Lung (tissue), 11 donors: ENCODE measurements at regions not wholly inside any gene's neighbourhood (a gene's known extent, or its start where the extent isn't known, plus 50 kb on each side); places are given as distances from the start of the nearest gene placed in this dataset.

Source experiments
- ATAC-seq: fragments of 200-7000 bp; cut with Tn5 transposase; one replicate; pipeline ENCODE4 v1.9.1; 2020; ENCODE audit warnings: moderate number of reproducible peaks; ENCODE audit not compliant: insufficient read depth, low FRiP score
- DNase-seq, 3 donors: peaks; one replicate each; pipeline ENCODE4 v3.0.0-alpha.2; 2013 to 2017
- H3K27ac ChIP-seq, 2 donors: one replicate each; pipeline ENCODE4 v1.5.1; 2013; ENCODE audit warnings: mild to moderate bottlenecking in 2 of 2, moderate library complexity in 2 of 2, control low read depth in 1 of 2, inconsistent platforms in 1 of 2, low read depth in 1 of 2, low read length in 1 of 2
- H3K27me3 ChIP-seq, 3 donors: one replicate each; pipeline ENCODE4 v1.5.1; 2013; ENCODE audit warnings: low read length in 2 of 3; ENCODE audit not compliant: control insufficient read depth in 3 of 3, insufficient read depth in 3 of 3
- H3K36me3 ChIP-seq, 4 donors: one replicate each; pipeline ENCODE4 v1.5.1; 2013; ENCODE audit warnings: low read length in 4 of 4, mild to moderate bottlenecking in 1 of 4, moderate library complexity in 1 of 4; ENCODE audit not compliant: control insufficient read depth in 4 of 4, insufficient read depth in 4 of 4
- H3K4me1 ChIP-seq, 5 donors: one replicate each; pipeline ENCODE4 v1.5.1; 2013; ENCODE audit warnings: low read length in 5 of 5, mild to moderate bottlenecking in 2 of 5, moderate library complexity in 1 of 5; ENCODE audit not compliant: control insufficient read depth in 5 of 5, insufficient read depth in 5 of 5
- H3K4me3 ChIP-seq: one replicate; pipeline ENCODE4 v1.5.1; 2013; ENCODE audit warnings: mild to moderate bottlenecking, control low read depth, moderate library complexity
- H3K9ac ChIP-seq, 2 donors: one replicate each; pipeline ENCODE4 v1.5.1; 2013; ENCODE audit warnings: low read length in 2 of 2, control low read depth in 1 of 2; ENCODE audit not compliant: insufficient read depth in 1 of 2
- H3K9me3 ChIP-seq, 4 donors: one replicate each; pipeline ENCODE4 v1.5.1; 2013; ENCODE audit warnings: low read length in 3 of 4, mild to moderate bottlenecking in 1 of 4, moderate library complexity in 1 of 4; ENCODE audit not compliant: control insufficient read depth in 4 of 4, insufficient read depth in 3 of 4
- WGBS, 2 donors: extraction: QIAGEN DNeasy Blood & Tissue Kit; methylation state at CpG; one replicate each; pipeline ENCODE4 v1.1.7; 2013; 5-methylcytosine and 5-hydroxymethylcytosine counted together
- TF ChIP-seq, protein P1 (sequence below): IDR thresholded peaks from 2 replicates; pipeline ENCODE4 v1.5.1; 2012; ENCODE audit warnings: mild to moderate bottlenecking; ENCODE audit errors: control extremely low read depth, extremely low read depth
- donor health status: control.
- donor health status: control.
- donor health status: Bipolar disorder and iron deficiency.
- donor health status: healthy.
- donor health status: DM: yes; HTN: yes; CAD: no.

DNA sequence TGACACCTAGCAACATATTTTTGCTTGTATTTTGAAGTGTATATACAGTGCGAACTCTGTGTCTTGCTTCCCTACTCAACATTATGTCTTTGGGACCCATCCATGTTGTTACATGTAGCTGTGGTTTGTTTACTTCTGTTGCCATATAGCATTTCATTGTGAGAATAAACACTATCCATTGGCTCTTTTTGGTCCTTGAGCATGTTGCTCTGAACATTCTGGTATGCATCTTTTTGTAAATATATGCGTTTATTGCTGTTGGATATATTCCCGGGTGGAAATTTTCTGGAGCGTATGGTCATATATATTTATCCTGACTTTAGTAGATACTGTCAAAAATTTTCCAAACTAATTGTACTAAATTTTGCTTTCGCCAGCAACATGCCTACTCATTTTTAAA lies 222.5 kb upstream of the SPTLC3 start:
- TF ChIP-seq, protein P1, sequence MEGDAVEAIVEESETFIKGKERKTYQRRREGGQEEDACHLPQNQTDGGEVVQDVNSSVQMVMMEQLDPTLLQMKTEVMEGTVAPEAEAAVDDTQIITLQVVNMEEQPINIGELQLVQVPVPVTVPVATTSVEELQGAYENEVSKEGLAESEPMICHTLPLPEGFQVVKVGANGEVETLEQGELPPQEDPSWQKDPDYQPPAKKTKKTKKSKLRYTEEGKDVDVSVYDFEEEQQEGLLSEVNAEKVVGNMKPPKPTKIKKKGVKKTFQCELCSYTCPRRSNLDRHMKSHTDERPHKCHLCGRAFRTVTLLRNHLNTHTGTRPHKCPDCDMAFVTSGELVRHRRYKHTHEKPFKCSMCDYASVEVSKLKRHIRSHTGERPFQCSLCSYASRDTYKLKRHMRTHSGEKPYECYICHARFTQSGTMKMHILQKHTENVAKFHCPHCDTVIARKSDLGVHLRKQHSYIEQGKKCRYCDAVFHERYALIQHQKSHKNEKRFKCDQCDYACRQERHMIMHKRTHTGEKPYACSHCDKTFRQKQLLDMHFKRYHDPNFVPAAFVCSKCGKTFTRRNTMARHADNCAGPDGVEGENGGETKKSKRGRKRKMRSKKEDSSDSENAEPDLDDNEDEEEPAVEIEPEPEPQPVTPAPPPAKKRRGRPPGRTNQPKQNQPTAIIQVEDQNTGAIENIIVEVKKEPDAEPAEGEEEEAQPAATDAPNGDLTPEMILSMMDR = no peak
- H3K4me3 ChIP-seq = no peak overlapping the region
- 84 to 89% methylated on average over 5 of the region's 5 CpGs for WGBS, 2 donors
- no peaks in the 10 kb centered on the region for H3K4me1 ChIP-seq
- no peak overlapping the region for H3K9ac ChIP-seq
- H3K36me3 ChIP-seq = no peaks in the 10 kb centered on the region
- no peak overlapping the region for H3K27ac ChIP-seq
- no peak for ATAC-seq
- peaks cover 0 to 2% (median 0%) of the 10 kb centered on the region in 4 donors for H3K9me3 ChIP-seq
- H3K27me3 ChIP-seq = no peaks in the 10 kb centered on the region
- DNase-seq = peak in 1 of 3 donors; percentile 6

DNA sequence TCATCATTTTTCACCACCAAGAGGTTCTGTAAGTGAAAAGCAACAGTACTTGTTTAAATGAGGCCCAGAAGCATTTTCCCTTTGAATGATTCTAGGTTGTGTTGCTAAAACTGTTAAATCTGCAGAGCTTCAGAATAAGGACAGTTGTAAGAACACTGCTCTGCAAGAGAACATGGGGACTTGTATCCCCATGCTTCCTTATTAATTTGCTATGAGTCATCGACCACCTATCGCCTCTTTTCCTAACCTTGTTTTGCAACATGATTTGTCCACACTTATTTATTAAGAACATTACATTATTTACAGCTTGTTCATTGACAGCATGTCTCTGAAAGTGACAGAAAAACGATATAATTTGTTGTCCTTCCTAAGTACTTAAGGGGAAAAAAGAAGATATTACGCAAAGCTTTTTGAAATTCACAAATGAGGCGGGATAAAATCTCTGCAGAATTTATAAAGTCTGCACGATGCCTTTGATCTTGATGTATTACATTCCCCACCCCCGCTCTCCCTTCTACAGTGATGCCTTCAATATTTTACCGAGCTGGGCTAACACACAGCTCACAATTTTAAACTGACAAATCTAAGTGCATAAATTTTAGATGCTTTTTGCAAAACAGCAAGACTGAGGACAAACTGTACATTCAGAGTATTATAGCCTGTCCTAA lies 220.0 kb upstream of the SPTLC3 start:
- Histone ChIP-seq H3K36me3 (no peaks in the 10 kb centered on the region), H3K4me1 (no peaks in the 10 kb centered on the region), H3K9me3 (peaks cover 0 to 2% (median 0%) of the 10 kb centered on the region in 4 donors), H3K27ac (no peak overlapping the region), H3K4me3 (no peak overlapping the region), H3K27me3 (no peaks in the 10 kb centered on the region), H3K9ac (no peak overlapping the region)
- TF ChIP-seq, protein P1 = no peak
- DNase-seq (no peak), ATAC-seq (no peak)
- WGBS, 2 donors = 73 to 77% methylated on average over 8 of the region's 8 CpGs

DNA sequence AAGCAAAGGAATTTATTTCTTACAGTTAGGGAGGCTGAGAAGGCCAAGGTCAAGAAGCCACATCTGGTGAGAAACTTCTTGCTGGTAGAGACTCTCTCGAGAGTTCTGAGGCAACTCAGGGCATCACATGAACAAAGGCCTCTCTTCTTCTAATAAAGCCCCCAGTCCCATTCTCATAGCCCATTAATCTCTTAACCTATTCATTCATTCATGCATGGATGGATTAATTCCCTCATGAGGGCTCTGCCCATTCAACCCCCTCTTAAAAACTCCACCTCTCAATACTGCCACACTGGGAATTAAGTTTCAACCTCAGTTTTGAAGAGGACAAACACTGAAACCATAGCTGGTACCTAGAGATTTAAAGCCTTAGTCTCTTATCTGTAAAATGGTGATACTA lies 217.9 kb upstream of the SPTLC3 start:
- WGBS, 2 donors = 79 to 85% methylated on average over 1 of the region's 1 CpG
- DNase-seq = no peak
- Histone ChIP-seq H3K27me3 (no peaks in the 10 kb centered on the region), H3K9ac (no peak overlapping the region), H3K36me3 (no peaks in the 10 kb centered on the region), H3K4me3 (no peak overlapping the region), H3K9me3 (peaks cover 0 to 2% (median 0%) of the 10 kb centered on the region in 4 donors), H3K4me1 (no peaks in the 10 kb centered on the region), H3K27ac (no peak overlapping the region)
- ATAC-seq = no peak
- TF ChIP-seq, protein P1 = no peak

DNA sequence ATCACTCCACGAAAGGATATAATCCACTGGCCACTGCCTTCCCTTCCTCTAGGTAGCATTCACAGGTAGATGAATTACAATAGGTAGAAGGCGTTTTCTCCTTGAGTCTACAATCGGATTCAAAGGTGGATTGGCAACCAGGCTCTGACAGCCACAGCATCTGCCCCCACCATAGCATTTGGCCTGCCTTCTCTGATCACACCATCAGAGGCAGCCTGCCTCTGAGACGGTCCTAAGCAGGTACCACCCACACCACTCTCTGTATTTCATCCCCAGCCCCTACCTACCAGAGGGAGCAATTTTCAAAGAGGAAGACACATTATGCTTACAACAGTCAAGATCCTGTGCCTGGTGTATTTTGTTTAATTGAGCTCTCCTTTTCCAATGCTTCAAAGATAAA lies 210.5 kb upstream of the SPTLC3 start:
- no peaks in the 10 kb centered on the region for H3K36me3 ChIP-seq
- H3K27me3 ChIP-seq = no peaks in the 10 kb centered on the region
- WGBS, 2 donors = 53 to 55% methylated on average over 4 of the region's 4 CpGs
- no peak overlapping the region for H3K4me3 ChIP-seq
- ATAC-seq (no peak), DNase-seq (no peak)
- H3K4me1 ChIP-seq = no peaks in the 10 kb centered on the region
- H3K9ac ChIP-seq = no peak overlapping the region
- no peaks in the 10 kb centered on the region for H3K9me3 ChIP-seq
- no peak overlapping the region for H3K27ac ChIP-seq
- TF ChIP-seq, protein P1 = no peak
